Panc1 (cell line): ENCODE measurements at regions not wholly inside any gene's neighbourhood (a gene's known extent, or its start where the extent isn't known, plus 50 kb on each side); places are given as distances from the start of the nearest gene placed in this dataset.

Source experiments
- ATAC-seq: fragments of 200-7000 bp; cut with Tn5 transposase; 2 replicates; pipeline ENCODE4 v1.9.1; 2020; ENCODE audit warnings: mild to moderate bottlenecking, moderate library complexity
- BruUV-seq: library from RNA; stranded (reverse); fragments of 400-500 nt; replicated peaks from 2 replicates; lab custom pipeline; 2021; lab: Mats Ljungman, UMichigan
- CTCF ChIA-PET: fragments of 300-600 bp; sonication (Branson Sonifier 250); formaldehyde crosslinking; loops from one replicate; lab custom pipeline; 2022; ENCODE audit warnings: antibody characterized with exemption; lab: Charles Lee
- POLR2A ChIA-PET: fragments of 300-600 bp; sonication (Branson Sonifier 250); formaldehyde crosslinking; loops from one replicate; lab custom pipeline; 2022; ENCODE audit warnings: antibody characterized with exemption; lab: Charles Lee
- DNase-seq: peaks from one replicate; pipeline ENCODE4 v3.0.0-alpha.2; 2010; ENCODE audit warnings: low read depth, low spot score
- H3K27ac ChIP-seq: 2 replicates; pipeline ENCODE4 v1.5.1; 2011; ENCODE audit warnings: mild to moderate bottlenecking, low read length, inconsistent platforms
- H3K27me3 ChIP-seq: fragments of 200-500 bp; sonication (Bioruptor generic); 2 replicates; pipeline ENCODE4 v1.6.0; 2014; ENCODE audit warnings: low read length, inconsistent platforms; ENCODE audit not compliant: control insufficient read depth, insufficient read depth
- H3K36me3 ChIP-seq: fragments of 200-500 bp; sonication (Bioruptor generic); 2 replicates; pipeline ENCODE4 v1.5.1; 2014; ENCODE audit warnings: inconsistent platforms, mild to moderate bottlenecking, low read length, moderate library complexity; ENCODE audit not compliant: control insufficient read depth, insufficient read depth
- H3K4me1 ChIP-seq: 2 replicates; pipeline ENCODE4 v1.5.1; 2011; ENCODE audit warnings: inconsistent platforms, mild to moderate bottlenecking, low read length, moderate library complexity; ENCODE audit not compliant: control insufficient read depth, insufficient read depth
- H3K4me3 ChIP-seq, 2 experiments: 2 replicates each; pipeline ENCODE4 v1.5.1; 2011 to 2012; ENCODE audit warnings: low read depth in 2 of 2, low read length in 2 of 2, mild to moderate bottlenecking in 2 of 2, inconsistent platforms in 1 of 2, moderate library complexity in 1 of 2
- H3K9me3 ChIP-seq: fragments of 200-500 bp; sonication (Bioruptor generic); 2 replicates; pipeline ENCODE4 v1.5.1; 2014; ENCODE audit warnings: low read depth, mild to moderate bottlenecking, inconsistent platforms, low read length, moderate library complexity; ENCODE audit not compliant: control insufficient read depth, insufficient read depth
- CTCF ChIP-seq: fragments of 450-650 bp; IDR thresholded peaks from 2 replicates; pipeline ENCODE4 v1.5.1; 2017; ENCODE audit warnings: mild to moderate bottlenecking
- POLR2AphosphoS5 ChIP-seq: IDR thresholded peaks from 2 replicates; pipeline ENCODE4 v1.6.1; 2012; ENCODE audit warnings: mild to moderate bottlenecking, low read depth, low read length, moderate library complexity
- REST ChIP-seq, 2 experiments: IDR thresholded peaks; 2 replicates each; pipeline ENCODE4 v1.6.1; 2011 to 2012; ENCODE audit warnings: low read depth in 2 of 2, control low read depth in 1 of 2, low read length in 1 of 2, mild to moderate bottlenecking in 1 of 2, moderate library complexity in 1 of 2; ENCODE audit not compliant: insufficient read depth in 1 of 2
- SIN3A ChIP-seq: IDR thresholded peaks from 2 replicates; pipeline ENCODE4 v1.6.1; 2012; ENCODE audit warnings: low read depth, mild to moderate bottlenecking, low read length, moderate library complexity, borderline replicate concordance; ENCODE audit not compliant: insufficient read depth
- TCF7L2 ChIP-seq: IDR thresholded peaks from 2 replicates; pipeline ENCODE4 v1.6.1; 2011; ENCODE audit warnings: mild to moderate bottlenecking, low read depth, low read length, inconsistent platforms
- in situ Hi-C: cut with HindIII; loops from 2 replicates; pipeline ENCODE4 v1.10.0; 2016; ENCODE audit warnings: low sequenced_read_pairs, low pct_unique_long_range_greater_than_20kb
- intact Hi-C: fragments of 100-400 bp; cut with micrococcal nuclease; formaldehyde crosslinking; loops from one replicate; pipeline ENCODE4 v1.10.0; 2022; ENCODE audit not compliant: unreplicated experiment

- peaks cover 13% of the 10 kb centered on the region for H3K9me3 ChIP-seq
- in situ Hi-C loops: no loop called here
- POLR2A ChIA-PET: no interaction called here
- no peak for ATAC-seq
- H3K36me3 ChIP-seq: no peaks in the 10 kb centered on the region
- no peak overlapping the region for H3K4me3 ChIP-seq
- no TSS peak for BruUV-seq
- no peaks in the 10 kb centered on the region for H3K4me1 ChIP-seq
- TF ChIP-seq SIN3A: no peak
- no peak overlapping the region for H3K27ac ChIP-seq
- DNase-seq: no peak
- intact Hi-C loops: no loop called here
- no peaks in the 10 kb centered on the region for H3K27me3 ChIP-seq
- CTCF ChIA-PET: no interaction called here
These were observed 923.5 kb downstream of the ADGRL2 start for GRCh38 chr1:82724246-82724645.

GRCh38 chr1:82722608-82723007 lies 921.9 kb downstream of the ADGRL2 start:
- ATAC-seq (no peak), DNase-seq (no peak)
- no TSS peak for BruUV-seq
- H3K36me3 ChIP-seq: no peaks in the 10 kb centered on the region
- H3K9me3 ChIP-seq: peaks cover 13% of the 10 kb centered on the region
- CTCF ChIA-PET: no interaction called here
- POLR2A ChIA-PET: no interaction called here
- H3K27ac ChIP-seq: no peak overlapping the region
- intact Hi-C loops: no loop called here
- H3K27me3 ChIP-seq: no peaks in the 10 kb centered on the region
- H3K4me1 ChIP-seq: no peaks in the 10 kb centered on the region
- in situ Hi-C loops: no loop called here
- no peak overlapping the region for H3K4me3 ChIP-seq
- no peak for TF ChIP-seq TCF7L2

- ChIA-PET CTCF (no interaction called here), POLR2A (no interaction called here)
- TF ChIP-seq CTCF (no peak), REST (IDR thresholded peaks at IDR 0.05; ENCODE audit: insufficient read depth in 1 of 2, low read depth in 2 of 2, low read length in 1 of 2) (no peak), TCF7L2 (no peak), SIN3A (no peak), POLR2AphosphoS5 (no peak)
- H3K27me3 ChIP-seq: no peaks in the 10 kb centered on the region
- H3K4me1 ChIP-seq: no peaks in the 10 kb centered on the region
- H3K36me3 ChIP-seq: no peaks in the 10 kb centered on the region
- ATAC-seq: no peak
- H3K27ac ChIP-seq: no peak overlapping the region
- H3K4me3 ChIP-seq: no peak overlapping the region
- BruUV-seq: no TSS peak
- peaks cover 13% of the 10 kb centered on the region for H3K9me3 ChIP-seq
- in situ Hi-C loops (no loop called here), intact Hi-C loops (no loop called here)
- no peak for DNase-seq
These were observed 921.0 kb downstream of the ADGRL2 start for GRCh38 chr1:82721702-82722101.
